HG02970 (cell line): ENCODE measurements at regions not wholly inside any gene's neighbourhood (a gene's known extent, or its start where the extent isn't known, plus 50 kb on each side); places are given as distances from the start of the nearest gene placed in this dataset.
"Not testable (repeated sequence)": the region's sequence is repeated elsewhere in the genome, so short reads cannot be mapped to it uniquely, and the experiment has no call there.

Source experiments
- ATAC-seq: cut with Tn5 transposase; IDR thresholded peaks from one replicate; pipeline ENCODE4 v1.9.1; 2021; ENCODE audit warnings: mild to moderate bottlenecking, moderate library complexity, moderate number of reproducible peaks; ENCODE audit not compliant: unreplicated experiment, low FRiP score

DNA sequence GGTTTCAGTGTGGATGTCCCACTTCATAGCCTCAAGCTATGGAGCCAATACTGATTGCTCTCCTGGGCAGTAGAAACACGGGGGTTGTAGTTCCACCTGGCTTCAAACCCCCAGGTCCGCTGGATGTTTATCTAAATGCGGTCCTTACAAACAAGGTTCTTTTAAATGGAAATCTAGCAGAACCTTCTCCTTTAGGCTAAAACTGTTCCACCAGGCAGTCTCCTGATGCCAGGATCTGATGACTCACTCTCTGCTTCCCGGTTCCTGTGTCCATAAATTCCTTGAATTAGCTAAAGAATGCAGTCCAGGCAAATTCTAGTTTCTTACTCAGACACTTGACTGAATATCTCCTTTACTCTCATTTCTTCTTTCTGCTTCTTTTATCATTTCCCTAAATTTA, 108.4 kb upstream of the FAM3C start:
- ATAC-seq: no peak

- no peak for ATAC-seq
Measured at GRCh38 chr7:121503730-121504129, 107.6 kb upstream of the FAM3C start.

GRCh38 chr7:121503039-121503438, 106.9 kb upstream of the FAM3C start:
- no peak for ATAC-seq

DNA sequence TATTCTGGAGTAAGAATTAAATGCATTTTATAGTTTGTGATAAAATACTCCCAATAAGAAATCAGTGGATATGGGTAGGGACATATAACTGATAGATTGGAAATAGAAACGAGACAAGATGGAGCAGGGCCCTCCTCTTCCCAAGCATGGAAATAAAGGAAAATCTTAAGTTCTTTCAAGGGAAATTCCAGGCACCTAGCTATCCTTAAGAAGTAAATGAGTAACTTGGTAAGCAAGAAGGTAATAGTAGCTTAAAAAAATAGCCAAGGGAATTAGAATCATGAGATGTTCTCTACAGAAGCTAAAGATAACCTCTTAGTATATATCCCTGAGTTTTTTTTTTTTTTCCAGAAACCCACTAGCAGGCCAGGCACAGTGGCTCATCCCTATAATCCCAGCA, 105.5 kb upstream of the FAM3C start:
- ATAC-seq: no peak

DNA sequence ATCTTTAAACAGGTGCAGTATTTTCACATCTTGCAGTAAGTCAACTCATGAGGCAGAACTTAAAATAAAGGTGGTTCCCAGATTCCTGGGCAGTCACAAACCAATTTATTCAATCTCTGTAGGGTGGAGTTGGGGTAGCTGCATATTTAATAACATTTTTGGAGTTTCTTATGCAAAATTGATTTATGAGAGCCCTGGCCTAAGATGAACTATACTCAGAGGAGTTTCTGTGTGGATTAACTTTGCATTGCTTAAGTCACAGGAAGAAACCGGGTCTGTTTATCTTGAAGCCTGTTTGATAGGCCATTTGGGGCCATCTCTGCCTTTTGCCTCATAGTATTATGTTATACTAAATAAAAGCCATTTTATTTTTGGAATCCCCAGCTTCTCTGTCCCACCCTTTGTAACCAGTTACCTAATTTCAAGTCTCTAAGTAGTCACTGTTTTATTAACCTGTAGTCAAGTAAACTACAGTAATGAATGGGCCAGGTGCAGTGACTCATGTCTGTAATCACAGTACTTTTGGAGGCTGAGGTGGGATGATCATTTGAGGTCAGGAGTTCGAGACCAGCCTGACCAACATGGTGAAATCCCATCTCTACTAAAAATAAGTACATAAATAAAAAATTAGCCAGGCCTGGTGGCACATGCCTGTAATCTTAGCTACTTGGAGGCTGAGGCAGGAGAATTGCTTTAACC, 104.4 kb upstream of the FAM3C start:
- no peak for ATAC-seq

- ATAC-seq: no peak
Measured at GRCh38 chr7:121499624-121500023, 103.5 kb upstream of the FAM3C start.

GRCh38 chr7:121498816-121499215, 102.7 kb upstream of the FAM3C start:
- ATAC-seq: no peak

GRCh38 chr7:121497545-121497944, 101.4 kb upstream of the FAM3C start:
- ATAC-seq: not testable (repeated sequence)

GRCh38 chr7:121494516-121494915, 98.4 kb upstream of the FAM3C start:
- no peak for ATAC-seq

- ATAC-seq: no peak
Measured at GRCh38 chr7:121493553-121493952, 97.4 kb upstream of the FAM3C start.

GRCh38 chr7:121490309-121490708, 94.2 kb upstream of the FAM3C start:
- ATAC-seq: no peak

GRCh38 chr7:121489440-121489839, 93.3 kb upstream of the FAM3C start:
- no peak for ATAC-seq

- no peak for ATAC-seq
Measured at GRCh38 chr7:121488111-121488650, 92.1 kb upstream of the FAM3C start.

- ATAC-seq: no peak
Measured at GRCh38 chr7:121486590-121486989, 90.5 kb upstream of the FAM3C start.

DNA sequence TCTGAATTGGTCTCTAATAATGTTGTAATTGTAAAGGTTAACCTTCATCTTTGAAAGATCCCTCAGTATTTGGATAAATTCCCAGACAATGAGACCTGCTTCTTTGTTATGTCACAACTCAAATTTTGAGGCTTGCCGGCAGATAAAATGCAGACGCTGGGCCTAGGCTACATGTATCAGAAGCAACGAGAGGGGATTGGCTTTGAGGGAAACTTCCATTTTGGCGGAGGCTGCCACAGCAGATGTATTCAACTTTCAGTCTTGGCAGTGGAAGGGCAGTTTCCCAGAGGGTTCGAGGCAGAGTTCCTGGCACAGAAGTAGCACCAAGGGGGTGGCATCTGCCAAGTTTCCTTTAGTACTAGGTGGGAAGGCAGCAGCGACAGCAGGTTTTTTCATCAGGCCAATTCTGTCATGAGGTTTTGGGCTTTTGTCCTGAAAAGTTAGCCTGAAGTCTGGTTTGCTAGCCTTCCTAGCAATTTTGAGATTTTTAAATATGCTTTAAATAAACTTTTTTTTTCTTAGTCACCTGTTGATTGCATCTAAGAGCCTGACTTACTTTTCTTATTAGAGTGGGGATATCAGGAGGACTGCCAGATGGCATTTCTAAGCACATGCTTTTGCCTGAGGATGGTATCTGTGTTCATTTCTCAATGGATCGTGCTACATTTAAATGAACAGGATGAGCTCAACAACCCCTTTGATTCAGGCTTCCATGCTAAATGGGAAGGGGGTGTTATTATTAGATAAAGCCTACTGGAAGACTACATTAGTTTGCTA, 89.5 kb upstream of the FAM3C start:
- ATAC-seq: no peak

DNA sequence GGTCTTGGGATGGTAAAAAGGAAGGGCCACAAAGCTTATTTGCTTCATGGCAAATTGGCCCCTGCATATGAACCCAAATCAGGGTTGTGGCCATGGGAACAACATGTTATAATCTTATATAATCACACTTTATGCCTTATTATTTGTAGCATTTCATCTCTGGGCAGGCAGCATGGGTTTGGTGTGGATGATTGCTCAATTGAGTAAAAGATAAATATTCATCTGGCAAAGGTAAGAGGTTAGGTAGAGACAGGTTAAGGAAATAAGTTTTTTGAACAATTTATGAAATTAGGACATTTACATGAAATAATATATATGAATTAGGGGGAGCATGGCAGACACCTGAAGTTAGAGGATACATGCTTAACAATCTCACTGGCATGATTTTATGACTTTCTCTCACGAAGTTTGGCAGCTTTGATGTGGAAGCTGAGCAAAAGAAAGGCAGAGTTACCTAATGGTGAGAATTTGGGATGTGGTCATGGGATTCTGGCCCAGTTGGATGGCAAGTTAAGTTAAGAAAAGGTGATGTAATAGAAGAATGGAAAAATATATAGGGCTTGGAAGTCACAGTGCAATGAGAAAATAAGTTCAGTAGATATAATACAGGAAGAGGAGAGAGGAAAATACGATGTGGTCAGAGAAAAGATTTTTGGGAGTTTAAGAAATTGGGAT, 88.1 kb upstream of the FAM3C start:
- no peak for ATAC-seq

GRCh38 chr7:121480566-121481335, 84.6 kb upstream of the FAM3C start:
- ATAC-seq: no peak

- no peak for ATAC-seq
Measured at GRCh38 chr7:121480058-121480457, 84.0 kb upstream of the FAM3C start.

GRCh38 chr7:121479466-121479865, 83.4 kb upstream of the FAM3C start:
- no peak for ATAC-seq

DNA sequence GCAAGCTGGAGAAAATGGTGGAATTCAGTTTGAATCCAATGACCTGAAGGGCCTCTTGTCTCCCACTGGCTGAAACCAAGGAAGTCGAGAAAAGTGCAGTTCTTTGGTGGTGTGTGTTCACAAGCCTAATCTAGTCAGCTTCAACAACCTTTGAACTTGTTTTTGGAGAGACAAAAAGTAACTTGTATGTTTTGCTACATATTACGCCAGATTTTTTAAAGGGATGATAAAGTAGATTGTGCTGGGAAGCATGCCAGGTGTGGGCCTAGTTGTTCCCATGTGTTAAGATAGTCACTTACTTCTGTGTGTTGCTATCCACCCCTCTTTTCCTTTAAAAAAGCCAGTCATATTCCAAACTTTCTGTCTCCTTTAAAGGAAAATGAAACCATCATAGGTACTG, 79.7 kb upstream of the FAM3C start:
- no peak for ATAC-seq

- no peak for ATAC-seq
Measured at GRCh38 chr7:121474301-121474673, 78.2 kb upstream of the FAM3C start.
